GM13976 (cell line): ENCODE measurements at regions not wholly inside any gene's neighbourhood (a gene's known extent, or its start where the extent isn't known, plus 50 kb on each side); places are given as distances from the start of the nearest gene placed in this dataset.
"Not testable (repeated sequence)": the region's sequence is repeated elsewhere in the genome, so short reads cannot be mapped to it uniquely, and the experiment has no call there.

Source experiments
- DNase-seq: peaks from one replicate; pipeline ENCODE4 v3.0.0; 2012; ENCODE audit warnings: low spot score
- CTCF ChIP-seq: IDR thresholded peaks from 2 replicates; pipeline ENCODE4 v1.5.1; 2012; ENCODE audit warnings: borderline replicate concordance, mild to moderate bottlenecking; ENCODE audit not compliant: insufficient read depth; ENCODE audit errors: extremely low read depth, missing control alignments, control extremely low read depth
- in situ Hi-C: fragments of 300-500 bp; cut with MboI; formaldehyde crosslinking; loops from one replicate; pipeline ENCODE4 v1.12.0; 2022; ENCODE audit warnings: low sequenced_read_pairs, mixed read lengths, inconsistent platforms; ENCODE audit not compliant: unreplicated experiment

- no peak for DNase-seq
- in situ Hi-C loops, result no loop called here
These were observed 109.2 kb upstream of the ZNF746 start for GRCh38 chr7:149606826-149607225.

GRCh38 chr7:149605696-149606095, 108.1 kb upstream of the ZNF746 start:
- TF ChIP-seq CTCF, result no peak
- DNase-seq, result no peak
- in situ Hi-C loops, result no loop called here

More at GRCh38 chr7:149606826-149607225, 109.2 kb upstream of the ZNF746 start:
- no peak for TF ChIP-seq CTCF

- in situ Hi-C loops, result no loop called here
These were observed 106.9 kb upstream of the ZNF746 start for GRCh38 chr7:149604521-149604920.

GRCh38 chr7:149600669-149601330, 103.2 kb upstream of the ZNF746 start:
- peak; percentile 59 for DNase-seq
- in situ Hi-C loops, result not testable (repeated sequence)

More at GRCh38 chr7:149604521-149604920, 106.9 kb upstream of the ZNF746 start:
- no peak for TF ChIP-seq CTCF
- no peak for DNase-seq

- TF ChIP-seq CTCF, result no peak
- in situ Hi-C loops, result no loop called here
- peak; percentile 56 for DNase-seq
These were observed 102.1 kb upstream of the ZNF746 start for GRCh38 chr7:149599636-149600206.

- peak; percentile 43 for TF ChIP-seq CTCF
- peak; percentile 54 for DNase-seq
- in situ Hi-C loops, result no loop called here
These were observed 101.2 kb upstream of the ZNF746 start for GRCh38 chr7:149598721-149599308.

- in situ Hi-C loops, DNase-seq: not testable (repeated sequence)
These were observed 100.2 kb upstream of the ZNF746 start for GRCh38 chr7:149597789-149598188.
